Cerebellar cortex (tissue), 1 donor: ENCODE measurements at regions not wholly inside any gene's neighbourhood (a gene's known extent, or its start where the extent isn't known, plus 50 kb on each side); places are given as distances from the start of the nearest gene placed in this dataset.

Experiments used
- DNase-seq: peaks from one replicate; pipeline ENCODE4 v3.0.0-alpha.2; 2015; ENCODE audit warnings: low spot score

- DNase-seq = no peak
These were observed 62.6 kb upstream of the IER5L start for GRCh38 chr9:129240581-129241211.

GRCh38 chr9:129239946-129240490, 62.0 kb upstream of the IER5L start:
- DNase-seq = no peak

GRCh38 chr9:129237803-129238202, 59.7 kb upstream of the IER5L start:
- no peak for DNase-seq

GRCh38 chr9:129237164-129237611, 59.1 kb upstream of the IER5L start:
- DNase-seq = no peak

- DNase-seq = no peak
These were observed 58.5 kb upstream of the IER5L start for GRCh38 chr9:129236441-129237145.

- DNase-seq = no peak
These were observed 57.9 kb upstream of the IER5L start for GRCh38 chr9:129235931-129236331.

- no peak for DNase-seq
These were observed 57.2 kb upstream of the IER5L start for GRCh38 chr9:129235041-129235930.

- no peak for DNase-seq
These were observed 56.4 kb upstream of the IER5L start for GRCh38 chr9:129234491-129234890.

- DNase-seq = no peak
These were observed 55.0 kb upstream of the IER5L start for GRCh38 chr9:129232839-129233591.

- no peak for DNase-seq
These were observed 53.7 kb upstream of the IER5L start for GRCh38 chr9:129231759-129232158.

GRCh38 chr9:129231022-129231739, 53.1 kb upstream of the IER5L start:
- DNase-seq = no peak

GRCh38 chr9:129230302-129230701, 52.2 kb upstream of the IER5L start:
- DNase-seq = no peak
